HG03025 (cell line): ENCODE measurements at regions not wholly inside any gene's neighbourhood (a gene's known extent, or its start where the extent isn't known, plus 50 kb on each side); places are given as distances from the start of the nearest gene placed in this dataset.

Source experiments
- ATAC-seq: cut with Tn5 transposase; IDR thresholded peaks from one replicate; pipeline ENCODE4 v1.9.1; 2021; ENCODE audit warnings: mild to moderate bottlenecking, moderate library complexity; ENCODE audit not compliant: unreplicated experiment, low FRiP score

- no peak for ATAC-seq
These were observed 303.0 kb upstream of the ZFHX3 start for GRCh38 chr16:73350707-73351452.

DNA sequence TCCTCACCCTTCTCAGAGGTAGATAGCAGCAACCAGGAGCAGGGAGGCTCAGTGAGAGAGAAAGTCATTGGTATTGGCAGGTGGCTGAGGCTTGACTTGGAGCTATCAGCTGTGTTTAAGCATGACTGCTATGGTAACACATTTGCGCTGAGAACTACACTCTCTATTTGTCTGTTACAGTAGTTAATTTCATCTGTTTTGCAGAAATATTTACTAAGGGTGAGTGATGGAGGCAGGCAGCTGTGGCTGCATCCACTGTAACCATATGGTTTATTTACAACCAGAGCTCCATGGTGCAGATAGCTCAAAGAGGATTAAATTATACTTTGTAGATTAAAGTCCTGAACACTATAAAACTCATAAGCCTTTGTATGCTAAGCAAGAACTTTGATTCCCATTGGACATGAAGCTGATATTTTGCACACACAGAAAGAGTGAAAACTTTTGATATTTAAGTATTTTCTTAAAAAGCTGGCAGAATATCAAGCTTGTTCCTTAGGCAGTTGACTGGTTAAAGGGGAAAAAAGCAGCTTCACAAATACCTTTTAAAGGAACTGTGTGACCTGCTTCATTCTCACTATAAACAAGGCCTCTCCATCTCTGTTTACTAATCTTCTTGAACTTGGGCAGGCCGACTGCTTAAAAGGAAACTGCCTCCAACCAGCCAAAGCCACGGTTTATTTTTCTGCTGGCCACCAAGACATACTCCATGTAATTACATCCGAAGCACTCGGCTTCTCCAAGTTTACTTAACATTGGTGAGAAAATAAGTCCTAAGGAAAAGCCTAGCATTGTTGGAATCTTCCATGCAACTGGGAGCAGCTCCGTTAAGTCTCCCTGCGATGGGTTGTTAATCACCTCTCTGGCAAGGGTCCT is 299.8 kb upstream of the ZFHX3 start:
- ATAC-seq = no peak

GRCh38 chr16:73339821-73340220 is 291.9 kb upstream of the ZFHX3 start:
- no peak for ATAC-seq

- ATAC-seq = no peak
These were observed 289.7 kb upstream of the ZFHX3 start for GRCh38 chr16:73337373-73338296.

GRCh38 chr16:73329358-73330286 is 281.7 kb upstream of the ZFHX3 start:
- no peak for ATAC-seq

- ATAC-seq = no peak
These were observed 279.0 kb upstream of the ZFHX3 start for GRCh38 chr16:73326770-73327470.

DNA sequence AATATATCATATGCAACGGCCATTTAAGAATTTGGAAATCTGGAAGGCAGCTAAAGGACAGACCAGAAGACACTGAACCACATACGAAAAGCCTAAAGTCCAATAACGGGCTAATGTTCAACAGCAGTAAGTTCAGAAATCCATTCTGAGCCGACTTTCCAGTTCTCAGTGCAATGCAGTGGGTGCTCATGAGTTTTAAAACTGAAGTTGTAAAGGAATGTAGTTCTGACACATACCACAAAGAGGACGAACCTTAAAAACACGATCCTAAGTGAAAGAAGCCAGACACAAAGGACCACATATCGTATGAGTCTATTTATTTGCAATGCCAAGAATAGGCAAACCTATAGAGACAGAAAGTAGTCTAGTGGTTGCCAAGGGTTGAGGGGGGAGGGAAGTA is 278.3 kb upstream of the ZFHX3 start:
- ATAC-seq = no peak

DNA sequence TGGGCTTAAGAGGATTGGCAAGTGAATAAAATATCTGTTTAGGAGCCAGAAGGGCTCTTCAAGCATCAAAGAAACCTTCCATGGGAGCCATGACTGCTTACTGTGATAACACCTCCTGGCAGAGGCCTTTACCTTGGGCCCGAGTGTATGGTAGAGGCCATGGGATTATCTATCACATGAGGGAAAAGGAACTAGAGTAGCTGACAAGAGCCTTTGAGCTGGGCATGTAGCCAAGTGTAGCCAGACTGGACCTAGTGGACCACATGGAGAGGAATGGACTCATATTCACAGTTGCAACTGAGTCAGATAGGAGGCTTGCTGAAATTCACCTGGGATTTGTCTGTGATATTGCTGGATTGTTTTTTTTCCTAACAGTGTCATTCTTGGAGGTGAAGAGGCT is 276.0 kb upstream of the ZFHX3 start:
- ATAC-seq = no peak

DNA sequence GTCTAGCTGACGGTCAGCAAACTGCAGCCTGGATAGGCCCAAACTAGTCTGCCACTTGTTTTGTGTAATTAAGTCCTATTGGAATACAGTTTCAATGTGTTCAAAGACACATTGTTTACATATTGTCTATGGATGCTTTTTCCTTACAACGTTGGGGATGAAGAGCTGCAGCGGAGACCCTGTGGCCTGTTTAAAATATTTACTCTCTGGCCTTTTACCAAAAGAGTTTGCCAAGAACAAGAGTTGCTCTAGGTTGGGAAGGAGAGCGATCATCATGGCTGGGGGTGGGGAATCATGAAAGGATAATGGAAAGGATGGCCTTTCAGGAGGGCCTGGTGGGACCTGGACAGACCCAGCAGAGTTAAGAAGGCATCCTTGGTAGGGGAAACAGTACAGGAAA is 274.9 kb upstream of the ZFHX3 start:
- ATAC-seq = no peak

DNA sequence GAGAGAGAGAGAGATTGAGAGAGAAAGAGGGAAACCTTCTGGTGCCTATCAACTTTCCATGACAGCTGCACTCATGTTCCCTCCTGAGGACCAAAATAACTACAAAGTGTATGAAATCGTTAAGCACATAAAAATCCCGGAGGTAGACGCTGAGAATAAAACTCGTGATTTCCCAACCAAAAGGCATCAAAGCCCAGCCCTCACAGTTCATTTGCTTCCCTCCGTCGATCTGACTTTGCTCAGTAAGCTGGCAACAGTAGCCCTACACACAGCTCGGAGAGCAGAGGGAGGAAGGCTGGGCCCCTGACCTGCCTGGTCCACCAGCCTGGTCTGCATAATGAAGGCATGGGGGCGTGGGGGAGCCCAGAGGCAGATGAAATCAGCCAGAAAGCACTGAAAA is 273.9 kb upstream of the ZFHX3 start:
- no peak for ATAC-seq

DNA sequence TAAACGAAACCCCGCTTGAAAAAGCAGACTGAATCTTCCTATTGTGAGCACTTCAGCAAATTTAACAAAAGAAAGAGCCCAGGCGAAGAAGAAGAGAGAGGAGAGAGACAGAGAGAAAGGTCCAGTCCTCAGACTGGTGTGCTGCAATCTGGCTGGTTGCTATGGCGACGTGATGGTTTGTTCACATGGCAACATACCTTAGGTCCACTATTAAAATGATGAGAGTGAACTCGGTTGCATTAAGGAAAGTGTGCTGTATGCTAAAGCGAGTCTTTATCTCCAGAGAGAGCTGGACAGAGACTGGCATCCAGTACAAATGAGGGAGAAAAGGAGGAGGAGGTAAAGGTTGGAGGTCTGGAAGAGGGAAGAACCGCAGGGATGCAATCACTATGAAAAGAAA is 271.8 kb upstream of the ZFHX3 start:
- no peak for ATAC-seq

GRCh38 chr16:73319261-73319660 is 271.3 kb upstream of the ZFHX3 start:
- ATAC-seq = no peak

- ATAC-seq = no peak
These were observed 269.5 kb upstream of the ZFHX3 start for GRCh38 chr16:73317321-73317857.

- peak; percentile 69 for ATAC-seq
These were observed 267.7 kb upstream of the ZFHX3 start for GRCh38 chr16:73315645-73316044.

GRCh38 chr16:73313950-73314349 is 266.0 kb upstream of the ZFHX3 start:
- no peak for ATAC-seq

GRCh38 chr16:73311857-73312723 is 264.2 kb upstream of the ZFHX3 start:
- ATAC-seq = no peak

DNA sequence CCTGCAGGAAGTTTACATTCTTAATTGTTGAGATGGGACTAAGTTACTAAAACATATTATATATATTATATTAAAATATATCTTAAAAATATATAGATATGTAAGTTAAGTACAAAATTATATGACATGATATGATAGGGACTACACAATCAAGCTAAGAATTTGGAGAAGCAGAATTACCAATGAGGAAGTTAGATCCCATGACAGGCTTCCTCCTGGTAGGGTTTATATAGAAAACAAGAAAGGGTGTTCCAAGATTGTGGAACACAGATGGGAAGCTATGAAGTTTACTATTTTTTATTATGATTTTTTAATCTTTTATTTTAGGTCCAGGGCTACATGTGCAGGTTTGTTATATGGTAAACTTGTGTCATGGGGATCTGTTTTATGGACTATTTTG is 260.8 kb upstream of the ZFHX3 start:
- no peak for ATAC-seq

- ATAC-seq = no peak
These were observed 259.0 kb upstream of the ZFHX3 start for GRCh38 chr16:73306901-73307413.
